GM15510 (cell line): ENCODE measurements at regions not wholly inside any gene's neighbourhood (a gene's known extent, or its start where the extent isn't known, plus 50 kb on each side); places are given as distances from the start of the nearest gene placed in this dataset.

Experiments used
- POLR2A ChIP-seq: IDR thresholded peaks from 3 replicates; pipeline ENCODE4 v1.6.1; 2011; ENCODE audit warnings: borderline replicate concordance; ENCODE audit not compliant: insufficient read length; ENCODE audit errors: extremely low read depth

DNA sequence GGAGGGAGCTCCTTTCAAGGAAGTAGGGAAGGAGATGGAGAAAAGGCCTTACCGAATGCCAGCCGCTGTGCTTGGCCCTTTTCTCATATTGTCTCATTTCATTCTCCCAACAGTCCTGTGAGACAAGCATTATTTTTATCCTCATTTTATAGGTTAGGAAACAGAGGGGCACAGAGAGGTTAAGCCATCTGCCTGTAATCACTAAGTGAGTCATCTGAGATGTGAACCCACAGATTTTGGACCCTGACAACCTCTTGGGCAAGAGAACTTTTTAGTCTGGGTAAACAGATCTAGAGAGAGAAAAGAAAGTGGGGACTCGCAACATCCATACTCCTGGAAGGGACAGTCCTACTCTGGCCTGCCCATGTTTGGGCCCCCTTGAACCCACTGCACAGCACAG is 91.7 kb upstream of the LCLAT1 start:
- no peak for TF ChIP-seq POLR2A

- no peak for TF ChIP-seq POLR2A
These were observed 91.0 kb upstream of the LCLAT1 start for GRCh38 chr2:30356071-30356470.

GRCh38 chr2:30356776-30357175 is 90.3 kb upstream of the LCLAT1 start:
- no peak for TF ChIP-seq POLR2A

- TF ChIP-seq POLR2A, result no peak
These were observed 88.7 kb upstream of the LCLAT1 start for GRCh38 chr2:30358351-30358750.

DNA sequence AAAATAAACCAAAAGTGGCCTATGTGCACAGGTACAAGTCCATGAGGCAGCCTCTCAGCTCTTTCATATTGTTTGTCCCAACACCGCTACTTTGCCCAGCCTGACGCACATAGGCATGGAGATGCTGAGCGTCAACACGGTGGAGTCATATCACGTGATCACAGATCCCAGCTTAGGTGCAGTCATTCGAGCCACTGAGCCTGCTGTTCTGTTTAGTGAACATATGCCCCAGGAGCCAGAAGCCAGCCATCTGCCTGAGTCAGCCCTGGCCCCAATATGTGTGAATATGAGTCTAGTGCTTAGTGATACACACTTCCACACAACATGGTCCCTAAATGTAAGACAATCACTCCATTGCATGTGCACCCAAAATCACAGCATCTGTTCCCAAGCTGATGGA is 88.2 kb upstream of the LCLAT1 start:
- TF ChIP-seq POLR2A, result no peak

DNA sequence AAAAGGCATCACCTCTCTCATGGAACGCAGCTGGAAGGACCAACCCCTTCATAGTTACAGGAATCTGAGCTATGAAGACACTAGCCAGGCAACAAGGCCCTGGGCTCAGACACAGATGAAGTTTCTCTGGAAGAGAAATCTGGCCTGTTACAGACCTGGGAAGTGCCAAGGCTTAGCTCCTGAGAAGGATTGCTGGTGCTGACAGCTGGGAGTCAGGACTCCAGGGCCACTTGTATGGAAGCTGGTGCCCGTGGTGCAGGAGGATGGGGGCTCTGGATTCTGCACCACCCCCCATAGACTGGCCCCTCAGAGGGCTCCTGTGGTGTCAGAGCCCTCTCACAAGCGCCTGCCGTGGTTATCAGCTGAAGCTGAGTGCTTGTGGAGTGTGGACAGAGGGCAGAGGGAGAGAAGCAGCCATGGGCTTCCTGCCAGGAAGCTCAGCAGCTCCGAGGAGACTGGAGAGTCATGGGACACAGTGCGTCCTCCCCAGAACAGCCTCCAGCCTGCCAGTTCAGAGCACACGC is 87.3 kb upstream of the LCLAT1 start:
- TF ChIP-seq POLR2A, result no peak

DNA sequence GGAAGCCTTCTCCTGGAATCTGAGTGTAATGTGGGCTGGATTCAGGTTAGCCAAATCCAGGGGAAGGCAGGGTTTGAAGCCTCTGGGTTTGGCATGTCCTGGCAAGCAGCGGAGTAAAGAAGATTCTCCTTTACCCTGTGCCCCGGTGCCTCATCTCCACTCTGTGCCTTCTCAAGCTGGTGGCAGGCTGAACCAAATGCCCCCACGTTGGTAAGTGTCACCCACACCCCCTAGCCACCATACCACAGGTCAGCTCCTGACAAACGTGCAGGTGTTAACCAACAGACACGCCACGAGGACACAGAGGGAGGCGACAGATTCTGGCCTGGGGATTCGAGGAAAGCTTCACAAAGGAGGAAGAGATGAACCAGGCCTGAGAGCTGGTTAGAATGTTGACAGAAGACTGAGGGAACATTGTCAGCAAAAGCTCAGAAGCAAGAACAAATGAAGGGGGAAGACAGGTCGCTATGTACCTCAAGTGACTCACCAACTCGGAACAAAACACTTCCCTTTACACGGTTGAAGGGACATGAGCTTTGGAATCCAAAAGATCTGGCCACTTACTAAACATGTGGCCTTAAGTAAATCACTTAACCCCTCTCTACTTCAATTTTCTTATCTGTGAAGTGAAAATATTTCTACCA is 85.2 kb upstream of the LCLAT1 start:
- TF ChIP-seq POLR2A, result no peak

- TF ChIP-seq POLR2A, result no peak
These were observed 84.5 kb upstream of the LCLAT1 start for GRCh38 chr2:30362468-30363081.

- no peak for TF ChIP-seq POLR2A
These were observed 83.6 kb upstream of the LCLAT1 start for GRCh38 chr2:30363406-30363805.

GRCh38 chr2:30365201-30365600 is 81.8 kb upstream of the LCLAT1 start:
- TF ChIP-seq POLR2A, result no peak

- TF ChIP-seq POLR2A, result no peak
These were observed 80.8 kb upstream of the LCLAT1 start for GRCh38 chr2:30366199-30366691.

DNA sequence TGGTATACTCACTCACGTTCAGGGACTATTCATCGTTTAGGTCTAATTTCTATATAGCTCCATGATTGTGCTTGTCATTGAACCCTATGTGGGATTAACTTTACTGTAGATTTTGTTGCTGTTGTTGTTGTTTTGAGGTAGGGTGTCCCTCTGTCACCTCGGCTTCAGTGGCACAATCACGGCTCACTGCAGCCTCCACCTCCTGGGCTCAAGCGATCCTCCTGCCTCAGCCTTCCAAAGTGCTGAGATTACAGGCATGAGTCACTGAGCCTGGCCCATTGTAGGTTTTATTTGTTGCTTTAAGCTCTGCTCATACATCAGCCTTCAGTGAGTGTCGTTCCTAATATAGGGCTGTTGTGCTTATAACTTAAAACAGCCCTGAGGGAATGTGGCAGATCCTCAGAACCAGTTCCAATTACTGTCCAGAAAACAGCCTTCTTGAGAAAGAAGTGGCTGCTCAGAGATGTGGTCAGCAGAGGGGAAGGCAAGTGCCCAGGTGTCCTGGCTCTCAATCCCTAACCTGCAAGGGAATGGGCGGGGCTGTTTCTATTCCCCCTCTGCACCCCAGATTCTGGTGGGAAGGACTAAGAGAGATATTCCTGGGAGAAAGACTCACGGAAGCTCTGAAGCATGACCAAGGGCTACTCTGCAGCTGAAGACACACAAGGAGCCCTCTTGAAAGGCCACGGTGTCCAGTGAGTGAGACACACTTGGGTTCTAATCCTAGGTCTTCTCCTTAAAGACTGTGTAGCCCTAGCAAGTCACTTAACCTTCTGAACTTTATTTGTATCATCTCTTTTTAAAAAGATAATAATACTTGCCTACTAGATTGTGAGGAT is 79.6 kb upstream of the LCLAT1 start:
- TF ChIP-seq POLR2A, result no peak

DNA sequence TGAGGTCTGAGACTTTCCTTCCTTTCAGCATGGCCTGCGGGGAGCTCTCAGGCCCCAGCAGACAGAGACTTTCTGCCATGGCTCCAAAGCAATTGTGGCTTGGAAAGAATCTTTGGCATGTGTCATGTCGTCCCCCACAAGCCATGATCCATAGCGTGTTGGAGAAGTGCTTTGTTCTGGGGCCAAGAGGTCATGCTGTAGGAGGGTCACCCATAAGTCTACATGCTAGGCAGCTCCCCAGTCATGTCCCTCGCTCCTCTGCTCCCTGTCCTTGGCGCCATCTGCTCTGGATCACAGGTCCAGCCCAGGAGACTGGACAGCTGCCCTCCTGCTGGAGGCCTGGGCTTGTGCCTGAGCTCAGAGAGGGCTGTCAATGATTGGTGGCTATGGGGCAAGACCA is 78.8 kb upstream of the LCLAT1 start:
- TF ChIP-seq POLR2A, result no peak

DNA sequence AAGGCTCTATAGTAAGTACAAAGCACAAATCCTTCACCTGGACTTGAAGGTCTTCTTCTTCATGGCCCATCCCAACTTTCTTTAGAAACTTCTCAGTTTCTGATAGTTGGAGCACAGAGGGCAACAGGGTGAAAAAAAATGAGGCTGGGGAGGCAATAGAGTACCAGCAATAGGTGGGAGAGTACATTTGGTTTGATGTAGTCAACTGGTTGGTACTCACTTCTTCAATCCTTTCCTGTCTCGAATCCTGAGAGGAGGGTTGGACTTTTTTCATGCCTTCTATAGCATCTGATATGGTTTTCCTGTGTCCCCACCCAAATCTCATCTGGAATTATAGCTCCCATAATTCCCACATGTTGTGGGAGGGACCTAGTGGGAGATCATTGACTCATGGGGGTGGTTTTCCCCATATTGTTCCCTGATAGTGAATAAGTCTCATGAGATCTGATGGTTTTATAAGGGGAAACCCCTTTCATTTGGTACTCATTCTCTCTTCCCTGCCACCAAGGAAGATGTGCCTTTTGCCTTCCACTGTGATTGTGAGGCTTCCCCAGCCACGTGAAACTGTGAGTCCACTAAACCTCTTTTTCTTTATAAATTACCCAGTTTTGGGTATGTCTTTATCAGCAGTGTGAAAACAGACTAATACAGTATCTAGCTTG is 75.9 kb upstream of the LCLAT1 start:
- TF ChIP-seq POLR2A, result no peak

DNA sequence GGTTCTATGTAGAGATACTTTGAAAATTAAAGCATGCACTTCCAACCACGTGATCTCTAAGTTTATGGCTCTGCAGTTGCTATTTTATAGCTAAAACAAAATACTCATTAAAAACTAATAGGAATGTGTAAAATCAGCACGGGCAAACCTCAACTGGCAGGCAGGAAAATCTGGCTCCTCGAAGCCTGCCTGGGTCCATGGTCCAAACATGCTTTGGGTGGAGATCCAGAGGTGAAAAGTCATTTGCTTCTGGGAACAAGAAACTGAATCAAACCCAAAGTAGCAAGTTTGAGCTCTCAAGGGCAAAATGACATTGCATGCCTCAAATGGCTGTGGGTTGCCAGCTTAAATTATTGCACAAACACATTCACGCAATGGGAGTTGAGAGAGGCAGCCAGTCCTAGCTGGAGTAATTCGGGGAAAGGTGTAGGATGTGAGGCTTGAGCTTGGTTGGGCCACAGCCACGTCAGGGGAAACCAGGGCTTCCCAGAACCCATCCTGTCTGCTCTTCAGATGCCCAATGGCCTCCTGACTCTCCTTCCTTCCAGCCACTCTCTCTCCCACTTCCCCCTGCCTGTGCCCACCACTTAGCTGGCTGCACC is 75.2 kb upstream of the LCLAT1 start:
- TF ChIP-seq POLR2A, result no peak

DNA sequence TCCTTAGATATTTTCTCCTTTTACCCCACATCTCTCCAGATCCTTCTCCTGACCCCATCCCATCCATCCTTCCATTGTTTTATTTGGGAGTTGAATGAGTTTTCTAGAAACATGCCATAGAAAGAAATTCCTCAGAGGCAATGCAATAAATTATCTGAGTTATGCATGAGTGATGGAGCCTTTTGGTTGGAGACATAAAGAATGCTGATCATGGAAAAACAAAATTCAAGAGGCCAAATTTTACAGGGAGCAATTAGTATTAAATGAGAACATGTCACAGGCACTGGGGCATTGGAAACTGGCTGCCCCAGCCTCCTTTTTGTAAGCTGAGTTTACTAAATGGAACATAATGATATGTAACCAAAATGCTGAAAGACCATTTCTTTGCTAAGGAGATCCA is 74.2 kb upstream of the LCLAT1 start:
- no peak for TF ChIP-seq POLR2A
